Endothelial cell of umbilical vein (primary cell): ENCODE measurements at regions not wholly inside any gene's neighbourhood (a gene's known extent, or its start where the extent isn't known, plus 50 kb on each side); places are given as distances from the start of the nearest gene placed in this dataset.

Source experiments
- BruUV-seq: library from RNA; stranded (reverse); fragments of 400-500 nt; replicated peaks from 2 replicates; lab custom pipeline; 2021; lab: Mats Ljungman, UMichigan
- CTCF ChIA-PET: fragments of 300-600, 350-600 bp; sonication (Branson Sonifier 250); formaldehyde crosslinking; loops from one replicate; lab custom pipeline; 2021; ENCODE audit warnings: antibody characterized with exemption, inconsistent platforms; lab: Charles Lee
- POLR2A ChIA-PET: fragments of 300-600, 350-600 bp; sonication (Branson Sonifier 250); formaldehyde crosslinking; loops from one replicate; lab custom pipeline; 2021; ENCODE audit warnings: antibody characterized with exemption, inconsistent platforms; lab: Charles Lee
- DNase-seq: peaks from one replicate; pipeline ENCODE4 v3.0.0-alpha.2; 2011; ENCODE audit warnings: low read depth, low spot score
- FAIRE-seq: peaks from 2 replicates; lab custom pipeline; 2011; peaks lifted over from hg19 to GRCh38; lab: Jason Lieb, UNC
- H2AFZ ChIP-seq: 2 replicates; pipeline ENCODE4 v1.6.0; 2012; ENCODE audit warnings: low read depth, low read length, control low read depth, inconsistent platforms
- H3K27ac ChIP-seq: 2 replicates; pipeline ENCODE4 v1.5.1; 2011; ENCODE audit warnings: low read depth, mild to moderate bottlenecking, control low read depth, low read length, moderate library complexity; ENCODE audit not compliant: insufficient read depth
- H3K27me3 ChIP-seq, 2 experiments: 2 replicates each; pipeline versions ENCODE4 v1.6.0 to v1.6.1; 2011; ENCODE audit warnings: low read length in 2 of 2, mixed read lengths in 1 of 2; ENCODE audit not compliant: control insufficient read depth in 2 of 2, insufficient read depth in 2 of 2
- H3K36me3 ChIP-seq, 2 experiments: 2 replicates in 1 of 2; 3 replicates in 1 of 2; pipeline ENCODE4 v1.5.1; 2011; ENCODE audit warnings: low read length in 2 of 2, mild to moderate bottlenecking in 1 of 2, moderate library complexity in 1 of 2; ENCODE audit not compliant: control insufficient read depth in 2 of 2, insufficient read depth in 2 of 2; ENCODE audit errors: extremely low read depth in 1 of 2
- H3K4me1 ChIP-seq: 3 replicates; pipeline ENCODE4 v1.5.1; 2011; ENCODE audit warnings: mild to moderate bottlenecking, low read length; ENCODE audit not compliant: control insufficient read depth, insufficient read depth; ENCODE audit errors: extremely low read depth
- H3K4me2 ChIP-seq: 2 replicates; pipeline ENCODE4 v1.6.1; 2011; ENCODE audit warnings: low read length, control low read depth, mixed read lengths; ENCODE audit not compliant: insufficient read depth
- H3K4me3 ChIP-seq, 3 experiments: fragments of 200-600 bp in 1 of 3; sonication (generic), shearing (Covaris generic) in 1 of 3; replicated peaks in 1 of 3; 2 replicates each; pipeline ENCODE4 v1.5.1; 2011 to 2016; ENCODE audit warnings: control low read depth in 3 of 3, low read length in 3 of 3, mild to moderate bottlenecking in 2 of 3, inconsistent platforms in 1 of 3, low read depth in 1 of 3, moderate library complexity in 1 of 3; ENCODE audit not compliant: insufficient read depth in 1 of 3
- H3K79me2 ChIP-seq: 2 replicates; pipeline ENCODE4 v1.6.0; 2012; ENCODE audit warnings: low read length, inconsistent platforms; ENCODE audit not compliant: control insufficient read depth, insufficient read depth
- H3K9ac ChIP-seq: replicated peaks from 2 replicates; pipeline ENCODE3; 2011; ENCODE audit warnings: low read length, control low read depth; ENCODE audit not compliant: insufficient read depth; ENCODE audit errors: extremely low read depth
- H3K9me1 ChIP-seq: replicated peaks from 3 replicates; pipeline ENCODE4 v1.6.0; 2011; ENCODE audit warnings: mild to moderate bottlenecking, low read length; ENCODE audit not compliant: control insufficient read depth, insufficient read depth; ENCODE audit errors: extremely low read depth
- H3K9me3 ChIP-seq: replicated peaks from 2 replicates; pipeline ENCODE4 v1.5.1; 2012; ENCODE audit warnings: low read length, inconsistent platforms; ENCODE audit not compliant: control insufficient read depth, insufficient read depth
- H4K20me1 ChIP-seq: replicated peaks from 2 replicates; pipeline ENCODE3; 2011; ENCODE audit warnings: mild to moderate bottlenecking, low read length; ENCODE audit not compliant: control insufficient read depth, insufficient read depth; ENCODE audit errors: extremely low read depth
- EZH2 ChIP-seq: IDR thresholded peaks from 2 replicates; pipeline ENCODE4 v1.6.1; 2012; ENCODE audit warnings: borderline replicate concordance, low read depth, mild to moderate bottlenecking, moderate library complexity, low read length, inconsistent platforms; ENCODE audit not compliant: severe bottlenecking
- FOS ChIP-seq: IDR thresholded peaks from 2 replicates; pipeline ENCODE4 v1.6.1; 2011; ENCODE audit warnings: mild to moderate bottlenecking, low read length, moderate library complexity, borderline replicate concordance; ENCODE audit not compliant: insufficient read depth
- GATA2 ChIP-seq: IDR thresholded peaks from 2 replicates; pipeline ENCODE4 v1.7.0; 2011; ENCODE audit warnings: low read depth, mild to moderate bottlenecking, moderate library complexity, mixed read lengths, low read length; ENCODE audit not compliant: insufficient read length, insufficient read depth
- JUN ChIP-seq: IDR thresholded peaks from 2 replicates; pipeline ENCODE4 v1.6.1; 2011; ENCODE audit warnings: borderline replicate concordance, low read depth; ENCODE audit not compliant: insufficient read length, insufficient read depth
- MYC ChIP-seq: IDR thresholded peaks from one replicate; pipeline ENCODE4 v1.6.1; 2011; ENCODE audit warnings: mild to moderate bottlenecking, low read depth, low read length
- POLR2A ChIP-seq: IDR thresholded peaks from 2 replicates; pipeline ENCODE4 v1.6.1; 2012; ENCODE audit warnings: low read depth, mild to moderate bottlenecking, control low read depth, low read length
- POLR2AphosphoS5 ChIP-seq: IDR thresholded peaks from 2 replicates; pipeline ENCODE4 v1.6.1; 2012; ENCODE audit warnings: low read depth, mild to moderate bottlenecking, control low read depth, low read length, moderate library complexity; ENCODE audit not compliant: insufficient read depth
- dilution Hi-C: fragments of 300-500 bp; cut with MboI; formaldehyde crosslinking; loops from one replicate; pipeline ENCODE4 v1.15.0; 2019; ENCODE audit warnings: low sequenced_read_pairs; ENCODE audit not compliant: extremely low pct_ligation_motif_present
- intact Hi-C: fragments of 100-400 bp; cut with micrococcal nuclease; formaldehyde crosslinking; loops from one replicate; pipeline ENCODE4 v1.10.0; 2022
- TF ChIP-seq, protein P1 (sequence below), 2 donors: IDR thresholded peaks; 1 replicate in 1 of 2; 2 replicates in 1 of 2; pipeline ENCODE4 v1.5.1; 2011; ENCODE audit warnings: low read length in 2 of 2, mild to moderate bottlenecking in 2 of 2, moderate library complexity in 2 of 2, control low read depth in 1 of 2, inconsistent platforms in 1 of 2, low read depth in 1 of 2; ENCODE audit not compliant: insufficient read depth in 1 of 2; ENCODE audit errors: extremely low read depth in 1 of 2
- TF ChIP-seq, protein P2 (sequence below): IDR thresholded peaks from 2 replicates; pipeline ENCODE4 v1.6.1; 2011; ENCODE audit not compliant: insufficient read depth, insufficient read length

- H3K4me3 ChIP-seq, result no peak overlapping the region
- H3K79me2 ChIP-seq, result no peaks in the 10 kb centered on the region
- no peak overlapping the region for H3K4me2 ChIP-seq
- CTCF ChIA-PET, result no interaction called here
- no peaks in the 10 kb centered on the region for H4K20me1 ChIP-seq
- no peaks in the 10 kb centered on the region for H3K4me1 ChIP-seq
- no TSS peak for BruUV-seq
- no peak for FAIRE-seq
- TF ChIP-seq EZH2 (no peak), MYC (no peak), JUN (no peak), POLR2A (no peak), GATA2 (no peak), POLR2AphosphoS5 (no peak), FOS (no peak)
- TF ChIP-seq, protein P1, sequence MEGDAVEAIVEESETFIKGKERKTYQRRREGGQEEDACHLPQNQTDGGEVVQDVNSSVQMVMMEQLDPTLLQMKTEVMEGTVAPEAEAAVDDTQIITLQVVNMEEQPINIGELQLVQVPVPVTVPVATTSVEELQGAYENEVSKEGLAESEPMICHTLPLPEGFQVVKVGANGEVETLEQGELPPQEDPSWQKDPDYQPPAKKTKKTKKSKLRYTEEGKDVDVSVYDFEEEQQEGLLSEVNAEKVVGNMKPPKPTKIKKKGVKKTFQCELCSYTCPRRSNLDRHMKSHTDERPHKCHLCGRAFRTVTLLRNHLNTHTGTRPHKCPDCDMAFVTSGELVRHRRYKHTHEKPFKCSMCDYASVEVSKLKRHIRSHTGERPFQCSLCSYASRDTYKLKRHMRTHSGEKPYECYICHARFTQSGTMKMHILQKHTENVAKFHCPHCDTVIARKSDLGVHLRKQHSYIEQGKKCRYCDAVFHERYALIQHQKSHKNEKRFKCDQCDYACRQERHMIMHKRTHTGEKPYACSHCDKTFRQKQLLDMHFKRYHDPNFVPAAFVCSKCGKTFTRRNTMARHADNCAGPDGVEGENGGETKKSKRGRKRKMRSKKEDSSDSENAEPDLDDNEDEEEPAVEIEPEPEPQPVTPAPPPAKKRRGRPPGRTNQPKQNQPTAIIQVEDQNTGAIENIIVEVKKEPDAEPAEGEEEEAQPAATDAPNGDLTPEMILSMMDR (IDR thresholded peaks at IDR 0.05; ENCODE audit: extremely low read depth in 1 of 2, insufficient read depth in 1 of 2, low read depth in 1 of 2, low read length in 2 of 2), result no peak
- TF ChIP-seq, protein P2, sequence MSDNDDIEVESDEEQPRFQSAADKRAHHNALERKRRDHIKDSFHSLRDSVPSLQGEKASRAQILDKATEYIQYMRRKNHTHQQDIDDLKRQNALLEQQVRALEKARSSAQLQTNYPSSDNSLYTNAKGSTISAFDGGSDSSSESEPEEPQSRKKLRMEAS, result no peak
- no peaks in the 10 kb centered on the region for H3K27me3 ChIP-seq
- POLR2A ChIA-PET, result no interaction called here
- no peak for DNase-seq
- H3K9ac ChIP-seq, result no peak overlapping the region
- dilution Hi-C loops, result no loop called here
- no peak overlapping the region for H2AFZ ChIP-seq
- no peak overlapping the region for H3K27ac ChIP-seq
- no peaks in the 10 kb centered on the region for H3K9me3 ChIP-seq
- no peaks in the 10 kb centered on the region for H3K9me1 ChIP-seq
- H3K36me3 ChIP-seq, result no peaks in the 10 kb centered on the region
- intact Hi-C loops, result no loop called here
These were observed 261.6 kb upstream of the FAR2 start for GRCh38 chr12:28887461-28887990.
